Activated T-cell treated with anti-CD3 and anti-CD28 coated beads, Interleukin-2, amount 50 U/mL, for 4 hours (primary cell): ENCODE measurements at regions not wholly inside any gene's neighbourhood (a gene's known extent, or its start where the extent isn't known, plus 50 kb on each side); places are given as distances from the start of the nearest gene placed in this dataset.
A peak's percentile ranks its signal among the peaks of the same experiment; 100 is the strongest.
"Not testable (repeated sequence)": the region's sequence is repeated elsewhere in the genome, so short reads cannot be mapped to it uniquely, and the experiment has no call there.

ENCODE experiments used
- ATAC-seq, 2 donors: fragments of 200-7000 bp; cut with Tn5 transposase; one replicate each; pipeline ENCODE4 v1.10.0; 2021
- DNase-seq: peaks from one replicate; pipeline ENCODE4 v3.0.0-alpha.2; 2020
- H3K27me3 Mint-ChIP-seq: one replicate; pipeline ENCODE4 v1.8.0; 2021; ENCODE audit warnings: low read depth, mixed read lengths
- H3K36me3 Mint-ChIP-seq: one replicate; pipeline ENCODE4 v1.8.0; 2022; ENCODE audit warnings: mixed read lengths; ENCODE audit not compliant: insufficient read depth
- H3K4me1 Mint-ChIP-seq: one replicate; pipeline ENCODE4 v1.8.0; 2021; ENCODE audit warnings: low read depth, mixed read lengths
- H3K4me3 Mint-ChIP-seq: one replicate; pipeline ENCODE4 v1.8.0; 2021; ENCODE audit warnings: mild to moderate bottlenecking, moderate library complexity, mixed read lengths
- H3K9me3 Mint-ChIP-seq: one replicate; pipeline ENCODE4 v1.8.0; 2021; ENCODE audit warnings: mixed read lengths

DNA sequence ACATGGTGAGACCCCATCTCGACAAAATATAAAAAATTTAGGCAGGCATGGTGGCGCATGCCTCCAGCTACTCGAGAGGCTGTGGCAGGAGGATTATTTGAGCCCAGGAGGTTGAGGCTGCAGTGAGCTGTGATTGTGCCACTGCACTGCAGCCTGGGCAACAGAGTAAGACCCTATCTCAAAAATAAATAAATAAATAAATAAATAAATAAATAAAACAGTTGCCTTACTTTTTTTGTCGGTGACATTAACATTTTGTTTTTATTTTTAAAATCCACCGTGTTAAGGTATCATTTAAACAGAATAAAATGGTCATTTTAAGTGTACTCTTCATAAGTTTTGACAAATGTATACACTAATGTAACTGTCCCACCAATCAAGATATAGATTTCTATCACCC lies 57.0 kb downstream of the RASL11A start:
- peaks cover 3% of the 10 kb centered on the region for H3K27me3 Mint-ChIP-seq

DNA sequence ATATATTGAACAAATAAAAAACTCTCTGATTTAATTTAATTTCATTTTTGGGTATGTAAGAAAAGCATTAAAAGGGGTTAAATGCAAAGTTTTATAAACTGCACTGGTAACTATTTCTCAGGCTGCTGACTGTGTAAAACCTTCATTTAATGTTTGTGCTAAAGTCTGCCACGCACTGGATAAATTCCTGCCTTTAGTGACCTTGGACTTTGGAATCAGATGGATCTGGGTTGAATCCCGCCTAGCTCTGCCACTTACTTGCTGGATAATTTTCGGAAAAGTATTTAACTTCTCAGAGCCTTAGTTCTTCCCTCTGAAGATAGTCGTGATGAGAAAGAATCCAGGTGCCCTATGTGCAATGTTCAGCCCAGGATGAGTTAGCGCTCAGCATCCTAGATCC lies 58.6 kb downstream of the RASL11A start:
- H3K36me3 Mint-ChIP-seq: no peaks in the 10 kb centered on the region
- ATAC-seq: no peak
- no peak overlapping the region for H3K4me3 Mint-ChIP-seq
- DNase-seq: no peak
- no peaks in the 10 kb centered on the region for H3K9me3 Mint-ChIP-seq
- H3K27me3 Mint-ChIP-seq: peaks cover 3% of the 10 kb centered on the region
- peaks cover 3% of the 10 kb centered on the region for H3K4me1 Mint-ChIP-seq

More for the DNA sequence above, 57.0 kb downstream of the RASL11A start:
- Mint-ChIP-seq H3K4me1 (peaks cover 3% of the 10 kb centered on the region), H3K36me3 (no peaks in the 10 kb centered on the region), H3K9me3 (no peaks in the 10 kb centered on the region), H3K4me3 (no peak overlapping the region)
- DNase-seq: no peak
- ATAC-seq: no peak

DNA sequence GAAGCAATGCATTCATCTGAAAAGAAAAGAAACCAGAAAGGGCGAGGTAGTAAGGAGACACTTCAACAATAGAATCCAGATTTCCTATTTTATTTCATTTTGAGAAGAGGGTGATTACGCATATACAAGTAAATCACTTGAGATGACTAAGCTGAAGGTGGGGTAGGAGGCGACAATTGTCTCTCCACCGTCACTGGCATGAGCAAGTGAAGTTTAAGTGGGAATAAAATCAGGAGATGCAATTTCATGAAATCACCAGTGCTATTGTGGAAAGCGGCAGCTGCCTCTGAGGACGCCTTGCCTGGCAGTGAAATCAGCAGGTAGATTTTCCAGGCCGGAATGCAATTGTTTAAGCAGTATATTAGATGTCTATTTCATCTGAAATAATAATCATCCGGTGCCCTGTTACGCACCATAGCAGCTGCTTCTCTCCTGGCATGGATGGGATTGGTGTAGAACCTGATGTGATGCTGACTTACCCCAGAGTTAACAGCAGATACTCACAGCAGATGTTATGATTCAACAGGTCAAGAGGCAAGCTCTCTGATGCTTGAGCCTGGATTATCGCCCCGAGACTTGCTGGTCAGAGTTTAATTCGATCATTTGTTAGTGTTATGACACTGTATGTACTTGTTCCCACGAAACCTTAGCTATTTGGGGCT lies 64.3 kb downstream of the RASL11A start:
- H3K36me3 Mint-ChIP-seq: no peaks in the 10 kb centered on the region
- DNase-seq (no peak), ATAC-seq (no peak)
- H3K4me3 Mint-ChIP-seq: no peak overlapping the region
- H3K4me1 Mint-ChIP-seq: no peaks in the 10 kb centered on the region
- no peaks in the 10 kb centered on the region for H3K9me3 Mint-ChIP-seq
- peaks cover 13% of the 10 kb centered on the region for H3K27me3 Mint-ChIP-seq

DNA sequence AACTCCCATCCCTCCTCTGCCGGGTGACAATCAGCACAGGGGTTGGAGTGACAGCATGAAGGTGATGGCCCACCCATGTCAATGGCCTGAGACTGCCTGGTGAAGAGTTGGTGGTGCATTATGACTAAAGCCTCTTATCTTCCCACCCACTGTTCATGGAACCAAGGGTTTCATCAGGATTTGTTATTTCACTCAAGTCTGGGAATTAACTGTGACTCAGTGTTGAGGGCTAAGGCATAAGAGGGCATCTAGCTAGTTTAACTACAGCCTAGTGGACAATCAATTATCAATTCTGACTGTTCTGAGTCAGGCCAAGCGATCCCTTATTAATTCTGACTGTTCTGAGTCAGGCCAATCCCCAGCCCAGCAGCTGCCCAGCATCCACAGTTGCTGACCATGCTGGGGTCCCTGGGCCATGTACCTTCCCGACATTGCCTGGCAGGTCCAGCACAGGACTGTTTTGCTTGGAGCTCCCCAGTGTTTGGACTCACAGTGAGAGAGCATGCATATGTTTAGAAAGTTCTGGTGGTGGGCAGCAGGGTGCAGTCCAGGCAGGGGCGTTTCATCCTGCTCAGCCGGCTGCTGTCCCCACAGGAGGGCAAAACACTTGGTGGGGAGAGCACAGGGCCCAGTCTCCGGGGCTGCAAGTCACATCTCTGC lies 65.5 kb downstream of the RASL11A start:
- H3K4me1 Mint-ChIP-seq: no peaks in the 10 kb centered on the region
- no peaks in the 10 kb centered on the region for H3K36me3 Mint-ChIP-seq
- H3K27me3 Mint-ChIP-seq: peaks cover 17% of the 10 kb centered on the region
- DNase-seq (no peak), ATAC-seq (no peak)
- no peaks in the 10 kb centered on the region for H3K9me3 Mint-ChIP-seq
- H3K4me3 Mint-ChIP-seq: no peak overlapping the region

DNA sequence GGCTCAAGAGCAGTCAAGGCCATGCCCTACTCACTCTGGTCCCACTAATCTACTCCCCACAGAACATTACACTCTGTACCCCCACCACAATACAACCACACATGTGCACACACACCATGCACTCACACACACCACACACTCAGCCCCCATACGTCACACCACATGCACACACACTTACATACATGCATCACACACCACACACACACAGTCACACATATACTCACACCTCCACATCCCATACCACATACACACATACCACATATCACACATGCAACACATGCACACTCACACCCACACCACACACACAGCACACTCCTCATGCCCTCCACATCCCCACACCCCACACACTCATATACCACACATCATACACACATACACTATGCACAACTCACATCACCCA lies 67.6 kb downstream of the RASL11A start:
- H3K27me3 Mint-ChIP-seq: peaks cover 21% of the 10 kb centered on the region
- no peak overlapping the region for H3K4me3 Mint-ChIP-seq

DNA sequence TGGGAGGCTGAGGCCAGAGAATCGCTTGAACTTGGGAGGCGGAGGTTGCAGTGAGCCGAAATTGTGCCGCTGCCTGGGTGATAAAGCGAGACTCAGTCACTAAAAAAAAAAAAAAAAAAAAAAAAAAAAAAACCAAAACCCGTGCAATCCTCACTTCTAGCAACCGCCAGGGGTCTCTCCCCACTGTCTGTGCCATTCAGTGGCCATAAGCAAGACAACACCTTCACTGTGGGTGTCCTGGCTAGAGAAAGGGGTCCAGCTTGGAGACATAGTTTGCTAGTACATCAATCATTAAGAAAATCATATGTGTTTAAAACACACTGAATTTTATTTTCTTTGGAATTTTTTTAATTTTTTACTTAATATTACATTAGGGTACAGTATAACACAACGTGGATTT lies 68.2 kb downstream of the RASL11A start:
- Mint-ChIP-seq H3K4me1 (no peaks in the 10 kb centered on the region), H3K36me3 (no peaks in the 10 kb centered on the region), H3K4me3 (no peak overlapping the region), H3K27me3 (peaks cover 23% of the 10 kb centered on the region), H3K9me3 (no peaks in the 10 kb centered on the region)
- DNase-seq (no peak), ATAC-seq (no peak)

More for the DNA sequence above, 67.6 kb downstream of the RASL11A start:
- Mint-ChIP-seq H3K36me3 (no peaks in the 10 kb centered on the region), H3K4me1 (no peaks in the 10 kb centered on the region), H3K9me3 (no peaks in the 10 kb centered on the region)
- DNase-seq (no peak), ATAC-seq (no peak)

DNA sequence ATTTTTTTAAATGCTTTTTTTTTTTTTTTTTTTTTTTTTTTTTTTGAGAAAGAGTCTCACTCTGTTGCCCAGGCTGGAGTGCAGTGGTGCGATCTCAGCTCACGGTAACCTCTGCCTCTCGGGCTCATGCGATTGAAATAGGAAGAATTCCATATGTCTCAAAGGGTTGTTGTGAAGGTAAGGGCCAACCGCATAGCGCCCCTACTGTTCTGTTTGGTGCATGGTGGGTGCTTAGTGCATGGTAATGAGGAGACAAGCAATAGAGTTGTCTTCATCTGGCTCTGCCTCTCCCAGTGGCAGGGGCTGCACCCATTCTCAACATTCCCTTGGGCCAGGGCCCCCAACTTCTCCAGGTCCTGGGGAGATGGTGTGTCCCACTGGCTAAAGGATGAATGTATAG lies 68.7 kb downstream of the RASL11A start:
- peaks cover 23% of the 10 kb centered on the region for H3K27me3 Mint-ChIP-seq
- peak; percentile 32 for DNase-seq
- peak; percentile 65 to 79 for ATAC-seq
- no peaks in the 10 kb centered on the region for H3K4me1 Mint-ChIP-seq
- H3K36me3 Mint-ChIP-seq: no peaks in the 10 kb centered on the region
- no peaks in the 10 kb centered on the region for H3K9me3 Mint-ChIP-seq
- no peak overlapping the region for H3K4me3 Mint-ChIP-seq

DNA sequence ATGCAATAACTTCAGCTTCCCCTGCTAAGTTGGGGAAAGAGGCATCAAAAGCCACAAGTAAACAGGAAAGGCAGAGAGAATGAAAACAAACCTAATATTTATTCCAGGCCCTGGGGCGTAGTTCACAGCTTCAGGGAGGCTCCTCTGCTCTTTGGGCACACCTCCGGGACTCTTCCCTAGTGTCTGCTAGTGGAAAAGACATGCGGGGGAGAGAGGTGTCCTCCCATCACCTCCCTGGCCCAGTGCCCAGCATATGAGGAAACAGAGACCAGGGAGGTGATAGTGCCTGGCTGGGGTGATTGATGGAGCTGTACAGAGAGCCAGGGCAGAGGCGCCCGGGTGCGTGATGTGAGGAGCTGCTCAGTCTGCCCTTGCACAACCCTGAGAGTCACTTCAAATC lies 71.0 kb downstream of the RASL11A start:
- ATAC-seq: no peak
- Mint-ChIP-seq H3K4me3 (no peak overlapping the region), H3K36me3 (no peaks in the 10 kb centered on the region), H3K9me3 (no peaks in the 10 kb centered on the region), H3K27me3 (peaks cover 19% of the 10 kb centered on the region), H3K4me1 (no peaks in the 10 kb centered on the region)
- DNase-seq: no peak

DNA sequence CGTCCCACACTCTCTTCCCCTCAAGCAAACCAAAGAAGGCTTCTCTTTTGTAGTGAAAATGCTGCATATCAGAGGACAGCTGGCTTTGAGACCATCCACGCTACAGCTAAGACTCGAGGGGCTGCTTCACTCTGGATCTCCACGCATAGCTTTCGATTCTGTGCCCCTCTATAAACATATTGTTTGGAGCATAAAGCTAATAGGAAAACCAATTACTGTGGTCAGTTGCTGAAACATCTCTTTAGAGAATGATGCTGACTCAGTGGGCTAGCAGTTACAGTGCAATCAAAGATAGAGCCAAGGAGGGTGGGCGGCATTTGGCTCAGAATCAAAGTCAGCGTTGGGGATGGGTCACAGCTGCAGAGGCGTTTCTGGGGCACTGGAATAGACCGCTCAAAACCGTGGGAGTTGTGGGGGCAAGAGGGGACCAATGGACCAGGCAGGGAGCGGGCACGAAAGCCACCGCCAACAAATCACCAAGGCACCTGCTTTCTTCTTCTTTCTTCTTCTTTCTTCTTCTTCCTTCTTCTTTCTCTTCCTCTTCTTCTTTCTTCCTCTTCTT lies 76.7 kb downstream of the RASL11A start:
- Mint-ChIP-seq H3K4me1 (no peaks in the 10 kb centered on the region), H3K4me3 (no peak overlapping the region), H3K27me3 (peaks cover 20% of the 10 kb centered on the region), H3K9me3 (no peaks in the 10 kb centered on the region), H3K36me3 (no peaks in the 10 kb centered on the region)
- DNase-seq: no peak
- ATAC-seq: no peak

DNA sequence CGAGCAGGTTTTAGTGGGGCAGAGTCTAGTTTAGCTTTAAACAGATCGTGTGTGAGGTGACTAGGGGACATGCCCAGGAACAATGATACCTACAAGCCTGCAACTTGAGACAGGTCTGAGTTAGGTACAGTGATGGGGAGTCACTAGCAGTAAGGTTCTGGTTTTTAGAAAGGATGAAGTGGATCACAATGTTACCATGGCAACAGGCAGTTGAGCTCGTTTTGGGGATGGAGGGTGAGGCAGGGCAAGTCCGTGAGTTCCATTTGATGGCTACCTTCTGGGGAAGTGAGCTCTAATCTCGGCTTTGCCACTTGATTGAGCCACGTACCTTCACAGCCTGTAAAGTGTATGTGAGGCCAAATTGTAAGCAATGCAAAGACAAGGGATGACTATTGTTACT lies 76.0 kb upstream of the GTF3A start:
- Mint-ChIP-seq H3K4me1 (peaks cover 7% of the 10 kb centered on the region), H3K4me3 (no peak overlapping the region), H3K9me3 (no peaks in the 10 kb centered on the region), H3K36me3 (no peaks in the 10 kb centered on the region), H3K27me3 (peaks cover 16% of the 10 kb centered on the region)
- DNase-seq (no peak), ATAC-seq (no peak)

DNA sequence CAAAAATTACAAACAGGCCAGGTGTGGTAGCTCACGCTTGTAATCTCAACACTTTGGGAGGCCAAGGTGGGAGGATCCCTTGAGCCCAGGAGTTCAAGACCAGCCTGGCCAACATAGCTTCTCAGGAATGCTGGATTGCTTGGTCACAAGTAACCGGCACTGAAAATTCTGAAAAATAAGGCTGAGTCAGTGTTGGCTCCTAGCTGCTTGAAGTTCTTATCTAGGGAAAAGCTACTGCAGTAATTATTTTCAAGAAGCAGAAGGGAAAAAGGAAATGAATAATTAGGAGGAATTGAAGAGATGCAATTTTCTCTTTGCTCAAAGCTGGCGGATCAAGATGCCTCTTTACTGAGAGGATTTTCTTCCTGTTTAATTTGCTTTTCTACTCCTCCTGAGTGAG lies 75.0 kb upstream of the GTF3A start:
- ATAC-seq (no peak), DNase-seq (no peak)
- Mint-ChIP-seq H3K9me3 (no peaks in the 10 kb centered on the region), H3K4me1 (peaks cover 8% of the 10 kb centered on the region), H3K4me3 (no peak overlapping the region), H3K27me3 (peaks cover 14% of the 10 kb centered on the region), H3K36me3 (no peaks in the 10 kb centered on the region)

DNA sequence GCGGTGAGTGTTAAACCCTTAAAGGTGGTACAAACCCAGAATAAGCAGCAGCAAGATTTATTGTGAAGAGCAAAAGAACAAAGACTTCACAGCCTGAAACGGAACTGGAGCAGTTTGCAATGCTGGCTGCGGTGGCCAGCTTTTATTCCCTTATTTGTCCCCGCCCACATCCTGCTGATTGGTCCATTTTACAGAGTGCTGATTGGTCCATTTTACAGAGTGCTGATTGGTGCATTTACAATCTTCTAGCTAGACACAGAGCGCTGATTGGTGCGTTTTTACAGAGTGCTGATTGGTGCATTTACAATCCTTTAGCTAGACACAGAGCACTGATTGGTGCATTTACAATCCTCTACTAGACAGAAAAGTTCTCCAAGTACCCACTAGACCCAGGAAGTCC lies 73.6 kb upstream of the GTF3A start:
- not testable (repeated sequence) for ATAC-seq, DNase-seq, H3K4me3 Mint-ChIP-seq, H3K9me3 Mint-ChIP-seq, H3K36me3 Mint-ChIP-seq, H3K4me1 Mint-ChIP-seq
- peaks cover 14% of the 10 kb centered on the region for H3K27me3 Mint-ChIP-seq

DNA sequence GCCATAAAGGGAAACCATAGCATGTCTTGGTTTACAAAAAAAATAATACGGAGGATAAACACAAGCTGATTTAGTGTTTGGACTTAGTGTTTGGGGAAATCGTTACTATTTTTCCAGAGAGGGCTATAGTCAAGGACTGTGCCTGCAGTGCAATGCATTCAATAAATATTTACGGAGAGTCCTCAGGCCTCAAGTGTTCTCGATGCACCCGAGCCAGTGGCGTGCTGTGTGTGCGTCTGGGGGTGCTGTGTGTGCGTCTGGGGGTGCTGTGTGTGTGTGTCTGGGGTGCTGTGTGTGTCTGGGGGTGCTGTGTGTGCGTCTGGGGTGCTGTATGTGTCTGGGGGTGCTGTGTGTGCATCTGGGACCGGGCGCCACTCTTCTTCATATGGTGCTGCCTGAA lies 71.7 kb upstream of the GTF3A start:
- peaks cover 8% of the 10 kb centered on the region for H3K4me1 Mint-ChIP-seq

DNA sequence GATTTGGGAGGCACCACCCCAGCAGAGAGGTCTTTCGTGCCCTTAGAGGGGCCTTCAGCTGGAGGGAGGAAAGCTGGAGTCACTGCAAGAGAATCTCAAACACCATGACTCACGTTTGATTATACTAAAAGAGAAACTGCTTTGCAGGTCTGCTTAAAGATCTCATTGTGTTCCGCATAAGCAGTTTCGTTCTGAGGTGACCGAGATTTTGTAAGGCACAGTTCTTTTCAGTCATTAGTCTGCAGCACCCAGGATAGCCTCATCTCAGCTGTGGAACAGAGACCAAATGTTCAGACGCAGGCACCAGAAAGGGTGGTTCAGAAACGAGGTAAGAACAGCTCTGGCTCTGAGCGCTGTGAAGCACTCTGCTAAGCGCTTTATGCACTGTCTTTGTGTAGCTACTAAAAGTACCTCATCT lies 71.2 kb upstream of the GTF3A start:
- peaks cover 11% of the 10 kb centered on the region for H3K27me3 Mint-ChIP-seq
- no peaks in the 10 kb centered on the region for H3K36me3 Mint-ChIP-seq
- peak overlapping the region; percentile 29 for H3K4me3 Mint-ChIP-seq
- peak; percentile 96 to 98 for ATAC-seq
- no peak for DNase-seq
- H3K4me1 Mint-ChIP-seq: peaks cover 8% of the 10 kb centered on the region
- no peaks in the 10 kb centered on the region for H3K9me3 Mint-ChIP-seq

More for the DNA sequence above, 71.7 kb upstream of the GTF3A start:
- peak in 1 of 2 donors; percentile 12 for ATAC-seq
- H3K9me3 Mint-ChIP-seq: no peaks in the 10 kb centered on the region
- peaks cover 13% of the 10 kb centered on the region for H3K27me3 Mint-ChIP-seq
- no peaks in the 10 kb centered on the region for H3K36me3 Mint-ChIP-seq
- no peak overlapping the region for H3K4me3 Mint-ChIP-seq
- DNase-seq: no peak

DNA sequence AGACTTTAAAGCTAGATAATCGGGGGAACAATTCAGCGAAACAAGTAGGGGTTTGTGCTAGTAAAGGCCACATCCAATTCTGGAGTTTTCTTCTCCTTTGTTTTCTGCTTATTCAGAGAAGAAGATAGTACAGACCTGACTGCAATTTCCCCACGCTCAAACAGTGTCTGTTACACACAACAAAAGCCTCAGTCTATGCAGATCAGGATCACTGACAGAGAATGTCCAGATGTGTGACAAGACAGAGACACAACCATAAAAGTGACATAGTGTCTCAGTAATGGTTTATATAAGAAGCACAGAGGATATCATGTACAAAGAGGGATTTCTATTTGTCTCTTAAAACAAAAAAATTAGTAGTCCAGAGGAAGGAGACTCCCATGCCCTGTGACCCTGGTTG lies 70.7 kb upstream of the GTF3A start:
- ATAC-seq (no peak), DNase-seq (no peak)
- Mint-ChIP-seq H3K27me3 (peaks cover 6% of the 10 kb centered on the region), H3K36me3 (no peaks in the 10 kb centered on the region), H3K9me3 (no peaks in the 10 kb centered on the region), H3K4me3 (no peak overlapping the region), H3K4me1 (peaks cover 8% of the 10 kb centered on the region)
